GM04503 (cell line): ENCODE measurements at regions not wholly inside any gene's neighbourhood (a gene's known extent, or its start where the extent isn't known, plus 50 kb on each side); places are given as distances from the start of the nearest gene placed in this dataset.

ENCODE experiments used
- DNase-seq: peaks from one replicate; pipeline ENCODE4 v3.0.0-alpha.2; 2012; ENCODE audit warnings: low read depth

DNA sequence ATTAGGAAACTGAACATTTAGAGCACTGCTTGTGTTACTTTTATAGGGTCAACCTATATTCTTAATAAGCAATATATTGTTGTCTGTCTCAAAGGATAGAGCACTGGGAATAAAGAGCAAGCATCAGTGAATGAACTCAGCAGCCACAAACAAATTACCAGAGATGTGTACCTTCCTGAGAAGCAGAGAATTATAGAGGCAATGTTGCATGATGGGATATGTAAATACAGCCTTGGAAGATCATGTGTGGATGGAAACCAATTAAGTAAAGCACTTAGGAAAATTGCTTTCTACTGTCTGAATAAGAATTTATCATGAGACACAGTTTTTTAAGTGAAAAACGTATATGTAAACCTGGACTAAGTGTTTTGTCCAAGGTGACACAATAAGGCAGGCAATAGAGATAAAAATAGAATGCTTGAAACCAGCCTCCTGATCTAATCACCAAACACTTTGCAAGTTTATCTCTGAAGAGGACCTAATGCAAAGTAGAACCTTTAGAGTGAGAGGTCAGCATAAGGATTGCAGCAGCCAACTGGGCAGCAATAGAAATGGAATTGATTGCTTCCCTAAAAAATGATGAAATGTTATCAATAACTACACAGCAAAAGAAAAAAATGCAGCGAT, 848.0 kb downstream of the TUSC7 start:
- no peak for DNase-seq

DNA sequence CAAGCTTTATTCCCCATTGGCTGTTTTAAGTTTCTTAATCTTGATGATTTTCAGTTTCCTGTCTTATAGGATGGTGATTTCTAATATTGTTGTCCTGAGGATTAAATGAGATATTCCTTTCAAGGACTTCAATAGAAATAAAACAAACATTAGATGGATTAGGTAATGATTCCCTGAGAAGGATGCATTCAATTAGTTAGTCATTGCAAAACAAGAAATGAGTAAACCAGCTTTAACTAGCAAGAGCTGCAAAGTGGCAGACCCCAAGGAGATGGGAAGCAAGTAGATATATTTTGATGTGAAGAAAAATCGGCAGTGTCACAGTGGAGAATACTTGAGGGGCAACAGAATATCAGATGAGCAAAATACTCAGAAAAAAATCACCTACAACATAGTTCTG, 849.1 kb downstream of the TUSC7 start:
- no peak for DNase-seq

DNA sequence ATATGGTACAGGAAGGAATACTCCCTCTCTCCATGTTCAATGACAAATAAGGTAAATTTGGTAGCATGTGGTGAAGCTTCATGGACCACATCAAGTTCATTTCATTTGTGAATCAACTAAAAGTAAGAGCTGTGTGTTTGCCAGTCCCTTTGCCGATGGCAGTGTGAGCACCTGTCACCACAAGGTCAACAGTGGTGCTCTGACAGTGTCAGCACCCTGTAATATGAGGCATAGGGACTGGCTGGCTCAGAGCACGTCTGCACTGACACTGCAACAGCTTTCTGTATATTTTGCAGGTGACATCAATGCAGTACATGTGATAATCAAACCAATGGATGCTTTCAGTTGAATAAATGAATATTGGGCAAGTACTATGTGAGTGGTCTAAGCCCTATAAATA, 852.4 kb downstream of the TUSC7 start:
- no peak for DNase-seq

DNA sequence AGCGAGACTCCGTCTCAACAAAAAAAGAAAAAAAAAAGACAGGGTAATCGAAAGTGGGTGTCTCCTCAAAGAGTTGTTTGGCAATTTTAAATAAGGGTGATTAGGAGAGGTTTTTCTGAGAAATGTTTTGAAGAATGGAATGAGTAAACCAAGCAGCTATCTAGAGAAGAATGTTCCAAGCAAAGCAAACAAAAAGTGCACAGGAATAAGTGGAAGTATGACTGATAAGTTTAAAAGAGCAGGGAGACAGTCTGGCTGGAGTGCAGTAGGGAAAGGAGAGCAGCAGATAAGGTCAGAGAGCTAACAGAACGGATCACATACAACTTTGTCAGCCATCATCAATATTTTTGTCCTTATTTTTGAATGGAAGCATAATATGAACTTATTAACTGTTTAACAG, 853.5 kb downstream of the TUSC7 start:
- DNase-seq: no peak

DNA sequence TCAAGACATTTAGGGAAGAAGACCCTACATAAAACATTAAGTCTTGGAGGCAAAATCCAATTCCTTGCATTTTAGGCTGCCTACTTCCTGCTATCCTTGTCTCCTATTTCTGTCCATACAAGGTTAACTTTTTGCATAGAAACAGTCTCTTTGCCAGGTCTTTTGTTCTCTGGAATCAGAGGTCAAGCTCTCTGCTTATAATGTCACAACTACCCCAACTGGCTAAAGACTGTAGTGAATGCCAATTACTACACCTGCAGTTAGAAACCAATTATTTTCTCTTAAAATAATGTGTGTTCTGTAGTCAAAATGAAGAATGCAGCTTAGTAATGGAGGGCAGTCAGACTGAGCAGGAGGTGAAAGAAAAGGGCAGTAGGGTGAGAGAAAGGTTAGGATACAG, 856.2 kb downstream of the TUSC7 start:
- no peak for DNase-seq

DNA sequence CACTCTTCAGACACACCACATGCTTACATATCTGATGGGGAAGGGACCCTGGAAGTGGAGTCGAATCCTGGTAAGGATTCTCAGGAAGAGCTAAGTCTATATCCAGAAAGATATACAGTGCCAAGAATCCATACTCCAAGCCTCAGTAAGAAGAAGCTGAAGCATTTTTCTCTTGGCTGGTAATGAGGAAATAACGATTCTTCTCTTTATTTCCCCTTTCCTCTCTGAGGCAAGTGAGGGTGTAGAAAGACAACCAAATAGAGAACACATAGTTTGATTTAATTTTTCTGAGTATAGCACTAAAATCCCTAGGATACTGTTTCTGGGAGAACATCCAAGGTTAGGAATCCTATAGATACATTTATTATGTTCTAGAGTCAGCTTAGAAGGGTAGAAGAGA, 857.3 kb downstream of the TUSC7 start:
- no peak for DNase-seq

DNA sequence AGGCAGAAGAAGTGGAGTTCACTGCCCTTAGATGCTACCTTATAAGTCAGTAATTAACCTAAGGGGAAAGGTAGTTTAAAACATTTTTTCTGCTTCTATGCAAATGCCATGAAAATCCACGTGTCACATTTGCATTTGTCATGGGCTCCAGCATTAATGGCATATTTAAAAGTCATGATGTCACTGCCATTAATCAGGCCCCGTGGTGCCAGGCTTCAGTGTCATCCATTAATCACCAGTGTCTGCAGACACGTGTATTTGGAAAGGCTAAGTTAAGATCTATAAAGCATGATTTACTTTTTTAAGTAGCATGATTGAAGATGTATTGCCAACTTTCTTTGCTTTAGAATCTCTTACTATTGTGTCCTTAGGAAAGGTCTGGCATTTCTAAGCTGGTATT, 857.8 kb downstream of the TUSC7 start:
- no peak for DNase-seq

DNA sequence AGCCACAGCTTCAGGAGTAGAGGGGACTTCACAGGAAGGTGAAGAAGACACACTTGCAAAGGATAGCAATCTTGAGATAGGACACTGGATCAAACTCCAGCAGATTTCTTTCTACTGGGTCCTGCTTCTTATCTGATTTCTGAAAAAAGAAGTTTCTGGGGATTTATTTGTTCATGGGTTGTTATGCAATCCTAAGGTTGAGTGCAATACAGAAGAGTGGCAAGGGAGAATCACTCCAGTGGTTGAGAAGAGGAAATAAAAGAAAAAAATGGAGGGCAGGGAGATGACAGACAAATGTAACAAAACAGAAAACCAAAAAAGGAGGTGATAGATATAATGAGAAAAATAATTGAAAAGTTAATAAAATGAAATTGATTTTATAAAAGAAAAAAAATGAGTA, 858.3 kb downstream of the TUSC7 start:
- no peak for DNase-seq

DNA sequence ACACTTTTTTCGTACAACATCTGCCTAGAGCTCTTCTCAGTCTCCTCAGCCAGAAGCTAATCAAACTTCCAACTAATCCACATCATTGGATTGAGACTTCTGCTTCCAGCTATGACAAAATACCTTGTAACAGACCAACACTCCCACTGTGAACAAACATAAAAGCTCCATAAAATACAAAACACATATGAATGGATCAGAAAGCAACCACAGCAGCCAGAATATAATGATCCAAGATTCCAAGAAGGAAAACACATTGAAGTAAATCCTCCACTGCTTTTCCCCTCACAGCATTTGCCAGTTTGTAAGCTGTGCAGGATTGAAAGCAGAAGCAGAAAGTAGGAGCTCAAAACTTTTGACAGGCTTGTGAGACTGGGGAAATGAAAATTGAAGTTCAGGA, 863.2 kb downstream of the TUSC7 start:
- DNase-seq: no peak

DNA sequence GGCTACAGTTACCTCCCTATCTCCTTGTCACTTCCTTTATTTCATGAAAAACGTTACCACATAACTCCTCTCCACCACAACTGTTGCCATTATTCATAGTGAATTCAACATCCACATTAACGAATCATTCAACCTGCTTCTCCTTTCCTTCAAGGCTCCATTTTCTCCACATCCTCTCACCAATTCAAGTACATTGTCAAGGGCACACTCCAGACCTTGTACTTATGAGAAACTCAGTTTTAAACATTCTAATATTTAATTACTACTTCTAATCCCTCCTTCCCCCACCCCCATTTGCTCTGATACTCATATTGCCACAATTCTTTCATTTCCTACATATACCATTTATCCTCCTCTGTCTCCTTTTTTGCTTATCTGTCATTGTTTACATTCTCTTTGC, 871.2 kb downstream of the TUSC7 start:
- no peak for DNase-seq

DNA sequence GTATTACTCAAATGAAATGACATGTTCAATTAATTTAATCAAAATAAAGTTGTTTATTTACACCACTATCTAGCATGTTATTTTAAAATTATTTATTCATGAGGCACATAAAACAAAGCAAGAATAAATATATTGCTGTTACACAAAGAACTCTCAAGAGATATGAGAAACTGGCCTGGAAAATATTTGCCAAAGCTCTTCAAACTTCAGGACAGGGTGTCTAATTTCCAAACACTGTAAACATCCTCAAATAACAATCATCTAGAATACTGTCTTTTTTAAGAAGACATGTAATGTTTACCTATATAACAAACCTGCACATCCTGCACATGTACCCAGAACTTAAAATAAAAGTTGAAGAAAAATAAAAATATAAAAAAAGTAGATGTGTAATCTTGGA, 876.6 kb downstream of the TUSC7 start:
- DNase-seq: no peak

DNA sequence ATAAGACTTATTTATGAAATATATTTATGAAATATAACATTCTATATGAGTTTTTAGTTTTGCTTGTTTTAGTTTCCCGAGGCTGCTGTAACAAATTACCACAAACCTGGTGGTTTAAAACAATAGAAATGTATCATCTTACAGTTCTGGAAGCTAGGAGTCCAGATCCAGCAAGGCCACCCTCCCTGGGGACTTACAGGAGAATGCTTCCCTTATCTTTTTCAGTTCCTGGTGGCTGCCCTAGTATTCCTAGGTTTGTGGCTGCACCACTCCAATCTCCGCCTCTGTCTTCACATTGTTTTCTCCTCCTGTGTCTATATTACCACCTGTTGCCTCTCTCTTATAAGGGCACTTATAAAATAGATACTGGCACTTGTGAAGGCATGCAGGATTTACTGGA, 877.8 kb downstream of the TUSC7 start:
- DNase-seq: no peak

DNA sequence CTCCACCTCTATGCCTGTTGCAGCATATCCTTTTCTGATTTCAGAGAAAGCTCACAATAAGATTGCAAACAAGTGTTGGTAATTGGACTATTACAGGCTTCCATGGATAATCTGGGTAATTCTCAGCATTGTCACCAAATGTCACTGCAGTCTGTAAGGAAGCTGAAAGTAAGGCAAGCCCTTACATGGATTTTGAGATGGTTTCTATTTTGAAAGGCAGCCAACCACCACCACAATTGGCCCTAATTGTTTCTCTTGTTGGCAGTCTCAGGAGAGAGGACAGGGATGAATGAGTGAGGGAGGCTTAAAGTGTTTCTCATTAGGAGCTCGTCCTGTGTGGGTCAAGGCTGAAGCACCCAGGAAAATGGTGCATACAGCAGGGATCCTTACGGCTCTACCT, 879.9 kb downstream of the TUSC7 start:
- DNase-seq: no peak

DNA sequence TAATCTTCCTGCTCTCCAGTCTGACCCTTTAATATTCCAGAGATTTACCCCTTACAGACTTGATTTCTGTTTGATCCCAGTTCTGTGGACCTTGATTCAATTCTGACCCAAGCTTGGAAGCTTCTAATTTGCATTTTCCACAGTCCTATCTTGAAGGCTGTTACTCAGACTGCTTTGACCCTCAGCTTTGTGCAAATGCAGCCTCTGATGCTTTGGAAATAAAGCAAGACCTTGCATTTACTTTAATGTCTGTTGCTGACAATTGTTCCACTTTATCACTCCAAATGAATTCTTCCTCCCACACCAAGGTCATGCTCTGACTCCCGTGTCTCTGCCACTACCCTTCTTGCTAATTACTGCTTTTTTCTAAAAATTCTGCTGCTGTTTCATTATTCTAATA, 886.0 kb downstream of the TUSC7 start:
- no peak for DNase-seq

DNA sequence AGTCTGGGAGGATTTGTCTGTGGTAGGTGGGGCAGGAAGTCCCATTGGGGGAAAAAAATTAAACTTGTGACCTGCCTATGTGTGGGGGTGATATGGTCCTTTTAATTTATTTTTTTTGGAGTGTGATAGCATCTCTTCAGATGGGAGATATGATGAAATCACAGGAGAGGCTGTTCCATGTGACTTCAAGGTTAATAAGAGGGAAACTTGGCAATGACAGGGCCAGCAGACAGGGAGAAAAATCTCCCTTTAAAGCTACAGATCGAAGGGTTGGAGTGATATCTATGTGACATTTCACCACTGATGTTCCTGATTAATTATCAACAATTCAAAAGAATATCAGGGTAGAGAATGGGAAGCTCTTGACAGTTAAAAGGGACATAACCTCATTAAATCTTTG, 886.9 kb downstream of the TUSC7 start:
- no peak for DNase-seq

DNA sequence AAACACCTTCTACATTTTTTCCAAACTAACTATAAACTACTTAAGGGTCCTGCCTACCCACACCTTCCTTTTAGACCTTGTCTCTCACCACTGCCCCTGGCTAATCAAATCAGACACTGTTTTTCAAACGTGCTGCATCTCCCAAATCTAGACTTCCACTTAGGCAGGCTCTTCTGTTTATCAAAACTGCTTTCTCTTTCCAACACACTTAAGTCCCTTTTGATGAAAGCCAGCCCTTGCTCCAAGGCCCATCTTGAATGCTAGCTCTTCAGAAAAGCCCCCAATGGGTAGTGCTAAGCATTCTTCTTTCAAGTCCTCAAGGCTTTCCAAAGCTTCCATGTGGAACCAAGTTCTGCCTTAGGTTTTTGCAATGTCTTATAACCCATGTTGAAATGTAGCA, 888.3 kb downstream of the TUSC7 start:
- no peak for DNase-seq

DNA sequence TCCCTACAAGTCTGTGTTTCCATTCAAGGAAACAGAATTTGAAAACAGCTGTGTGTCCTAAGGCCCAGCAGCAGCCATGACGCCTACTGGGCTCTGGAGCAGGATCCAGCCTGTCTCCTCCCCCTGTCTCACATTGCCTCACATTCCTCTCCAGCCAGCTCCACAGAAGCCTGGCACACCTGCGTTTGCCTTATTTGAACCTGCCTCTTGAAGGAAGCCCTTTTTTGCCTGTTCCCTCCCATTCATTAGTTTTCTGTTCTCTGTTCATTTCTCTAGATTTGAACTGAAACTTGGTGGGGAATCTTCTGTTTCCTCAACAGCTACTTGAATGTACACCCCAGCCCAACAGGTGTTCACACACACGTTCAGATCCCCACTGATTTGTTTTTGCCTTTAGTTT, 890.5 kb downstream of the TUSC7 start:
- no peak for DNase-seq

DNA sequence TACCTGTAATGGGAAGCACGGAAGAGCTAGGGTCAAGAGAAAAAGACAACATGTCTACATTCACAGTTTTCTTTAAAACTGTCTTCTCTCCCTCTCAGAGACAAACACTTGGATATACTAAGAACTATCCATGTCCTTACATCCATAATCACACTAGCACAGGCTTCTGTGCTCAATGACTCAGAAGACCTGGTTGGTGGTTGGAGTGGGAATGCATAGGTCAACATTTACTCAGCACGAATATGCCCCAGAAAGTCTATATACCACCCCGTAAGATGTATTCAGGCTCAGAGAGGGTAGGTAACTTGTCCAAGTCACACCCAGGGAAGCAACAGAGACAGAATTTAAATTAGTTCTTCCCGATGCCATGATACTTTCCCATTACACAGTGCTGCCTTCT, 891.1 kb downstream of the TUSC7 start:
- DNase-seq: no peak

DNA sequence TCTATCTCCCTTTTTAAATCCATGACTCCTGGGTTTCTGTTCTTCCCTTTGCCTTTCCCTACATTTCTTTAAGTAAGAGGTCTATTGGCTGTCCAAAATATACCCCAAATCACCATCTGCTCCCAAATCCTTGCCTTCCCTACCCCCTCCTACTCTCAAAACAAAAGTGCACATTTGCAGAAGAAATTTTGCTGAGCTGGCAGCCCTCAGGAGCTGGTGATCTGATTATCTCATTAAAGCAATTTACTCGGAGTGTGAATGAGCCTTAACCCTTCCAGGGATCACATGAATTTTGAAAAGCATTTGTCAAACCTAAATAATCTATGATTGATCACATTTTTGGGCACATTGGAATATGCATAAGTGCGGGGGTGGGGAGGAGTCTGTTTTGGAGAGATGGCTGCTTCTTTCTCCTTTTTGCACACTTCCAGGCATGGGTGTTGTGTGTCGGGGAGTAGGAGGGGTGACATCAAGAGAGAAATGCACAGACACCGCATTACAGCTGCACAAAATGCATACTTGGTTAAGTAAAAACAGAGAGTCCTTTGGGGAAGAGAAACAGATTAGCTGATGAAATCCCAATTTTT, 892.6 kb downstream of the TUSC7 start:
- DNase-seq: no peak

DNA sequence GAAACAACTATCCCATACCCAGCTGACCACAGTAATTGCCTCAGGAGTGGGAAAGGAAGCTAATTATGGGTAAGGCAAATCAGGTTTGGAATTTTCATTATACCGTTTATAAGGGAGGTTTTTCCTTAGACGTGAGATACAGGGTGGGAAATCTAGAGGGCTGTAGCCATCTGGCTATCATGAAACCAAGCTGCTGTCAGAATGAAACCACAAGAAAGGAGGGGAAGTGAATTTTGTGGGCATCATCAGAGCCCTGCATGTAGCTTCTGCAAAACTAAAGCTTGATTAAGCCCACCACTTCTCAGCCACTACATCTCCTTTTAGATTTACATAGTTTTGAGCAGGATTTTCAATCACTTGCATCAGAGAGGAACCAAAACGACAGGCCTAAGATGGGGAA, 893.5 kb downstream of the TUSC7 start:
- no peak for DNase-seq

DNA sequence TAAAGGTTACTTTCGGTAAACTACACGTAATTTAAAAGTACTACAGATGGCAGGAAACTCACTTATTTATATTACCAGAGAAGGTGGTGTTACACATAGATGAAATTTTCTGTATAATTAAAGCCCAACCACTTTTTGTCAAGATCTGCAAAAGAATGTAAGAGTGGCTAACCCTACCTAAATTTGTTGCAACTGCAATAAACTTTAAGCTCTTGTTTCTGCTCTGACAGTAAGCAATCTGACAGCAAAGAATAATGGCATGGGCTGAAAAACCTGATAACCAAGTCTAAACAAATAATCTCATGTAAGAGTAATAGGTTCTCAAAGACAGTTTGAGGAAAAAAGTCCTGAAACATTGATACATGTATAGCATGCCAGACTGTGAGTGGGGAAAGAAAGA, 897.3 kb downstream of the TUSC7 start:
- DNase-seq: no peak

DNA sequence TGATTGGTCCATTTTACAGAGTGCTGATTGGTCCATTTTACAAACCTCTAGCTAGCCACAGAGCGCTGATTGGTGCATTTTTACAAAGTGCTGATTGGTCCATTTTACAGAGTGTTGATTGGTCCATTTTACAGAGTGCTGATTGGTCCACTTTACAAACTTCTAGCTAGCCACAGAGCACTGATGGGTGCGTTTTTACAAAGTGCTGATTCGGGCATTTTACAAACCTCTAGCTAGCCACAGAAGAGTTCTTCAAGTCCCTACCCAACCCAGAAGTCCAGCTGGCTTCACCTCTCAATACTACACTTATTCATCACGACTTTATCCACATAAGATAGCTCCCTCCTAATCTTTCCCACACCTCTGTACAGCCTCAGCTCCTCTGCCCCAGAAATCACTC, 899.8 kb downstream of the TUSC7 start:
- DNase-seq: no peak

DNA sequence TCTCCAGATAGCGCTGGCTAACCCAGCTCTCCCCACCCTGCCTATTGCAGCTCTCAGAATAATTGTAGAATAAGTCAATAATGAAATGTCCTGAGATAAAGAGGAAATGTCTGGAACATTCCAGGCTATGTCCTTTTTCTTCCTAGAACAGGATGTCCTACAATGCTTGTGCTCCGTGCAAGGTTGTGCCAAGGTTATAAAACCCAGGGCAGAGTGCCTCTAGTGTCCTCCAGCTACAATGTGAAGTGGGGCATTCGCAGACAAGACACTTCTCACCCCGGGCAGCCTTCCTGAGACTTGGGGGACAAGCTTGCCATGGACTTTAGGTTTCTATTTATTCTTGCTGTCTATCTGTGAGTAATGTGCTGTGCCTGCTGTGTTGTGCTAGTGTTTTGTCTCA, 900.6 kb downstream of the TUSC7 start:
- no peak for DNase-seq

DNA sequence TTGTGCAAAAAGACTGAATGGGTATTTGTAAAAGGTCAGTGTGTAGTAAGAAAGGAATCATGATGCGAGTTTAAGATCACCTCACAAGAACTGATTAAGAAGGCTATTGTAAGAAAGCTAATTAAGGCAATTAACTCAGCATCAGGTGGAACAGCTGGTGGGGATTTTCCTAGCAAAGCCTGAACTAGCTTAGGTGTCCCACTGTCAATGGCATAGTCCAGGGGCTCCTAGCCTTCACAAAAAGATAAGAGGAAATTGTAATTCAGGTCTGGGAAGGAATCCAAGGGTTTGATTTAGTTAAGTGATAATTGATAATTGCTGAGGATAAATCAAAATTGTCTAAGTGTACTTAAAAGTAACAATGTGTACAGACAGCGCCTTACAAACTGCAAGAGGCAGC, 901.6 kb downstream of the TUSC7 start:
- no peak for DNase-seq

DNA sequence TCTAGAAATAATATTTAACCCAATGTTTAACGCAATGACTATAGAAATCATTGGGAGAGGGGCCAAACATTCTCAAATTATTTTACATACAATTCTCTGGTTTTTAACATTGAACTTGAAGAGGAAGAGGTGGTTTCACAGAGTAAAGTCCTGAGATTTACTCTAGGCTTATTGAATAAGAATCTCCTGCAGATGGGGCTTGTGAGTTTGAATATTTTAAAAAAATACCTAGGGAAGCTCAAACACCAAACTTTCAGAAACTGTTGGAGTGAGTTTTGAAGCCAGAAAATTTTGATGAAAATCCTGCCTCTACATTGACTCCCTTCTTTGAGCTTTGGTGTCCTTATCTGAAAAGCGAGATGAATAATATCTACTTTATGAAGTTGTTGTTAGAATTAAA, 906.6 kb downstream of the TUSC7 start:
- DNase-seq: no peak
